NCI-H1436 (cell line): ENCODE measurements at regions not wholly inside any gene's neighbourhood (a gene's known extent, or its start where the extent isn't known, plus 50 kb on each side); places are given as distances from the start of the nearest gene placed in this dataset.
"Not testable (repeated sequence)": the region's sequence is repeated elsewhere in the genome, so short reads cannot be mapped to it uniquely, and the experiment has no call there.

Source experiments
- DNase-seq: peaks from one replicate; lab custom pipeline; 2025; lab: John Stamatoyannopoulos, UW

GRCh38 chr2:167843657-167844056 lies 403.7 kb downstream of the STK39 start:
- DNase-seq = no peak

DNA sequence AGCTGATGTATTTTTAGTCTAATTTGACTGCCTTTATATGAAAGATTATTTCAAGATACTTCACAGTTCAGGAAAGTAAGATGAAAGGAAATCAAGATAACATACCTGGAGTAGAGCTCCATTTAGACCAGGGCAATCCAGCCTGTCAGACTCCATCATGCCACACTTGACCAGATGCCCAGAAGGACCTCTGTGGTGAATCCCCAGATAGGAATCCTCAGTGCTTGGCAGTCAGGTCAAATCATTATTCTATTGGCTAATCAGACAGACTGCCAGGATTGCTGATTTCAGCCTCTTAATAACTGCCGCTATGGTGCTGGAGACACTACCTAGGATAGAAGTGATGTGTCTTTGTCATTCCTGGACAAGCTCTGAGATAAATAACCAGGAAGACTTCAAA lies 404.2 kb downstream of the STK39 start:
- no peak for DNase-seq

DNA sequence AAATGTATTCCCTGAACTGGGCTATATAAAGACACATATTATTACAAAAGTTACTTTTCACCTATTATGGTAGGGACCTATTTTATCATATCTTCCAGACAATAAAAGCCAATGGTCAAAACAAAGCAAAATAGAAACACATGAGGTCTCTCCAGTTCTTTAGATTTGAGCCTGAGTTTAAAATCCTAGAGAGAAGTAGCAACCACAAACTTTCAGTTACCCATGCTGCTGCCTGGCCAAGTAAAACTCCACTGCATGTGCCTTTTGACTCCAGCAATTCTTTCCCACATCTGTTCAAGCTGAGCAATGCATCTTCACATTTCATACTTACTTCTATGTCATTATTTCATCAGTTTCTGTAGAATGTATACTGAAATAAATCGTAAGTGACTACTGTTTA lies 405.3 kb downstream of the STK39 start:
- DNase-seq = no peak

DNA sequence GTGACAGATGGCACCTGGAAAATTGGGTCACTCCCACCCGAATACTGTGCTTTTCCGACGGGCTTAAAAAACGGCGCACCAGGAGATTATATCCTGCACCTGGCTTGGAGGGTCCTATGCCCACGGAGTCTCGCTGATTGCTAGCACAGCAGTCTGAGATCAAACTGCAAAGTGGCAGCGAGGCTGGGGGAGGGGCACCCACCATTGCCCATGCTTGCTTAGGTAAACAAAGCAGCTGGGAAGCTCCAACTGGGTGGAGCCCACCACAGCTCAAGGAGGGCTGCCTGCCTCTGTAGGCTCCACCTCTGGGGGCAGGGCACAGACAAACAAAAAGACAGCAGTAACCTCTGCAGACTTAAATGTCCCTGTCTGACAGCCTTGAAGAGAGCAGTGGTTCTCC lies 412.1 kb downstream of the STK39 start:
- not testable (repeated sequence) for DNase-seq

GRCh38 chr2:167834707-167835106 lies 412.7 kb downstream of the STK39 start:
- DNase-seq = no peak

- no peak for DNase-seq
These were observed 414.1 kb downstream of the STK39 start for GRCh38 chr2:167833294-167833693.

GRCh38 chr2:167832868-167833287 lies 414.5 kb downstream of the STK39 start:
- DNase-seq = no peak

DNA sequence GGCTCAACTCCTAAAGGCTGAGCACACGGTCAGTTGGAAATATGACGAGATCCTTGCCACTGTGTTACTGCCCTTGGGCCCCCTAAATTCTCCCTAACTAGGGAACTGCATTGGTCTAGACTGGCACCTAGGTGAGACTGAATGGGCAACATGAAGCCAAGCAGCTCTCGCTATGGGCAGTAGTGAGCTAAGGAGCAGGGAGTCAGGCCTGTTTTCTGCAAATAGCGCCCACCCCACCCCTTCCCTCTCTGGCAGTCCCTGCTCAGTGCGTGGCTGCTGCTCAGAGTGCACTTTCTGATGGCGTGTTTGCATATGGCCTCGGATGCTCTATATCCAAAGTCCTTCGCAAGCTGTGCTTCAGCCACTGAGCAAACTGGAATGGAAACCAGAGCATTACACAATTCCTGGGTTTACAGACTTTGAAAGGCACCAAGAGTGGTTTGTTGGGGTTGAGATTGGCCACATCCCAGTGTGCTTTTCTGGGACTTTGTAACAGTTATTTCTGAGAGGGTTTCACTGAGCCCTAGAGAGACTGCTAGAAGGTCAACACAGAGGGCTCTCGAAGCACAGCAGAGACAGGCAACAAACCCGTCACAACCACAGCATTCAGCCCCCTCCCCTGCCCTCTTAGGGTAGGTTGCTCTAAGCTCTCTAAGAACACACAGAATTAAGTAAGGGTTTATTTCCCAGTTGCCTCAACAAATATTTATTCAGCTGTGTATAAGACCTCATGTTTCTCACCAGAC lies 419.9 kb downstream of the STK39 start:
- DNase-seq = no peak

GRCh38 chr2:167826906-167827305 lies 420.5 kb downstream of the STK39 start:
- no peak for DNase-seq

GRCh38 chr2:167825664-167826063 lies 421.7 kb downstream of the STK39 start:
- DNase-seq = no peak

GRCh38 chr2:167822690-167823465 lies 424.5 kb downstream of the STK39 start:
- DNase-seq = no peak

DNA sequence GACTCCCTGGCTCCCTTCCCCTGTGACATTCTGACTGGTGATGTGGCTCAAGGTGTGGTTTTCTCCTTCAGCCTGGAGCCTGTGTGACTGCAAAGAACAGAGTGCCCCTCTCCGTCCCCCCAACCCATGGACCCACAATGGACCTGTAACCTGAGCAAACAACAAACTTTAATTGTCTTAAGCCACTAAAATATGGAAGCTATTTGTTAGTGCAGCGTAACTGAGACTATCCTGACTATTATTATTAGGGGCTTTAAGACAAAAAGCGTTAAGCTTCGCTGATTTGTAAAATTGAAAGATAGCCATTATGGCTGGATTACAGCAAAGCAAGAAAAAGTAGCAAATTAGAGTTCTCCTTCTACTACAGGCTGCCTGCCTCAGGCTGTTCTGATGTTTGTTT lies 426.9 kb downstream of the STK39 start:
- DNase-seq = no peak

DNA sequence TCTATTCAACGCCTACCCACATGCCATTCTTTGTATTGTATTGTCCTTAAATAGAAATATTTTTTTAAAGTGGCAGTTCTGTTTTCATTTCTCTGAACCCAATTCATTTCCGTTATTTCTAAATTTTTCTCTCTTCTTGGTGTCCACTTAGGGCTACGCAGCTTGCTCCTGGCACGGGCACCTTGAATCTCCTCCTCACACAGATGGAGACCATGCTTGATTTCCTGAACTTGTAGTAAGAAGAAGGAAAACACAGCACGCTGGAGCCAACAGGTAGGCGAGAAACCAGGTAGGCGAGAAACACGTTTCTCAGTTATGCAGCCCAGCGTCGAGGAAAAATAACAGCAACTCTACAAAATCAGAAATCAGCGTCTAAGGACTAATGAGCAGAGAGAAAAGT lies 428.9 kb downstream of the STK39 start:
- DNase-seq = no peak

DNA sequence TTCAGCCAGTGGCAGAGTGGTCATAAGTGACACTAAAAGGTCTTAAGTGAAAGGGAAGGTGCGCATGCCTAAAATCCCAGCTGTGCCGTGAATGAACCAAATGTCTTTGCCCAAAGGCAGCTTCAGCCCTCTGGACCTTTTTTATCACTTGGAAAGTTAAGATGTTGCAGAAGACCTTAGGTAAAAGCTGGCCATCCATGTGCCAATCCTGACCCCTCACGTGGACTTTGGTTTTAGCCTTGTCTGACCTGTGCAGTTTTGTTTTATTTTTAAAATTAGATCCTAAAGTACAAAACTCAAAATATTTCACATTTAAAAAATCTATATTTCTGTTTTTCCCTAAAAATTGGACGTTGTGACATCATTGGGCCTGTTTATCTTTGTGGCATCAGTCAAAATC lies 429.5 kb downstream of the STK39 start:
- no peak for DNase-seq

DNA sequence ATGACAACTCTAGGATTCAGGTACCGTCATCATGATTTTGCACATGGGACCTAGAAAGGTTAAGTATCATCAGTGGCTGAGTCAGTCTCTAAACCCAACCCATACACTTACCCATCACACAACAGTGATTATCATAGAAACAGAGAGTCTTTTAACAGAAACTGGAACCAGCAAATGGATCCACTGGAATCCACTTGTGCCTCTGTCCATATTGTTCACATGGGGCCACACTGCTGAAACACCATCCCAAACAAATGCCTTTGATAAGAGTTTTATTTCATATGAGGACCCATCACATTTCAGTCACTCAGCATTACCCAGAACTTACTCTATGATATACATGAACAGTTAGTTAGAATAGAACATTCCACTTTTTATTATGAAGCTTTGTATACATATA lies 430.0 kb downstream of the STK39 start:
- no peak for DNase-seq

- no peak for DNase-seq
These were observed 430.5 kb downstream of the STK39 start for GRCh38 chr2:167816874-167817290.

DNA sequence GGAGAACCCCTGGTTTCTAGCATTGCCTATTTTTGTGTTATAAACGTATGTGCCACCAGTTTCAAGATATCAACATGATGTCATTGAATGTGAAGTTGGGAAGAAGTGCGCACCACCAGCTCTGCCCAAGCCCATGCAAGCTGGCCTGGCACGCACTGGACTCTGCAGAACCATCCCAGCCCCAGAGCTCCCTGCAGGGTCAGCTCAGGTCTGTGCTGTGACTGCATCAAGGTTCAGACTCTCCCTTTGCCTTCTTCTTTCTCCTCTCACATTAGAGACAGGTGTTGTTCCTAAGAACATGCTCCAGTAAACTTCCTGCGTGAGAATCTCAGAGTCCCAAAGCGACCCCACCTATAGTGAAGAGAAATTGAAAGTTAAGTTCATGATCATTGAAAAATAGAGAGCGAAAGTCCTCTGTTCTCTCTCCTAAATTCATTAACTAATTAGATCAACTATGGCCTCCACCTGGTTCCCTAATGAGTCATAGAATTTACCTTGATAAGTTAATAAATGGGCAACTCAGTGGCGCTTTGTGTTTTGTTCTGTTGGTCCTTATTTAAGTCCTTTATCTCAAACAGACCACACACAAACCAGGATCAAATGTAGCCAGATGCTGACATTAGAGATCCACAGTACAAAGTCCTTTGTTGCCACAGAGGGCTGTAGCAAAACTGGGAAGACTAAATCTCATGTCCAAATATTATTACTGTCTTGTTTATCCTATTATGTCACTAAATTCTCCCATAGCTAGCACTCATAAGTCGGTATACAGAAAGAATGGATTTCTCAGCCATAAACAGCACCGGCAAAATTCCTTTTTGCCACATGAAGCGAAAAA lies 432.3 kb downstream of the STK39 start:
- no peak for DNase-seq

DNA sequence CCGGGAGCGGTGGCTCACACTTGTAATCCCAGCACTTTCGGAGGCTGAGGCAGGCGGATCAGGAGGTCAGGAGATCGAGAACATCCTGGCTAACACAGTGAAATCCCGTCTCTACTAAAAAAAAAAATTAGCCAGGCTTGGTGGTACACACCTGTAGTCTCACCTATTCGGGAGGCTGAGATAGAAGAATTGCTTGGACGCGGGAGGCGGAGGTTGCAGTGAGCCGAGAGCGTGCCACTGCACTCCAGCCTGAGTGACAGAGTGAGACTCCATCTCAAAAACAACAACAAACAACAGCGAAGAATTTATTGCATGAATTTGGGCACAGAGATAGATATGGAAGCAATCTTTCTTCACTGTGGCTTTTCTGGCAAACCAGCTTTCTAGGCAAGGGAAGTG lies 432.9 kb downstream of the STK39 start:
- DNase-seq = not testable (repeated sequence)

GRCh38 chr2:167809799-167810198 lies 437.6 kb downstream of the STK39 start:
- DNase-seq = not testable (repeated sequence)

DNA sequence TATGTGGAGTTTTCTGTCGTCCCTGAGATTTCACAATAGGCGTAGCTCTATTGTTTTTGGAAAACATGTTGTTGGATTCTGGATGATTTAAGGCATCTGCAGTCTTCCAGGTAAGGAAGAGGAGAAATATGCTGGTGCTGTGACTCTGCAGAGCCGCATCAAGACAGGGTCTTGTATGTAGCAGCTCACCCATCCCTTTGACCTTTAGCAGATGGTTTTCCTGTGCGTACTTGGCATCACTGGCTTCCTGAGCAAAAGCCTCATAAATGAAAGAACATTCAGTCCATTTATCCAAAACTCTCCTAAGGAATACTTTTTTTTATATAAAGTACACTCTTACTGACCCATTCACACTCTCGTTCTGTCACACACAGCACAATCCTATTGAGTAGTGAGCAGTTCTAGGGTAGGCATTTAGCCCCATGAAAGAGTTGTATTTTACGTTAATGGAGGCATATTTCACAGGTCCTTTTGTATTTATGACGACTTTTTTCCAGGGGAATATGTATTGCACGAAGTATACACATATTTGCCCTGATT lies 443.9 kb downstream of the STK39 start:
- no peak for DNase-seq

- no peak for DNase-seq
These were observed 452.7 kb downstream of the STK39 start for GRCh38 chr2:167794554-167795255.

DNA sequence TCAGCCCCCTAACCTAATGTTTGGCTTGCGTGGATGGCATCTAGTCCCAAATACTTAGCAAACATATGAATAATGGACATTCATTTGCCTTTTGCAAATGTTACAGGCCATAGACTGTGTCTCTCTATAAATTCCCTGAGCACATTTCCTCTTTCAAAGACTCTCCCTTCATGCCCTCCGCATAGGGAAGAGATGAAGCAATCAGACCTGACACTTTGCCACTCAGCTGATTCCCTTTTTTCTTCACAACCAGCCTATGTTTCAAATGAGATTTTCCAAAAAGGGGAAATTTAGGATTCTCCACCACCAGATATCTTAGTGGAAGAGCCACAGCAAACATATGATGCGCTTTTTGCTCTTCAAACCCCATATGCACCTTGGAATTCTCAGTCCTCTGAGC lies 453.7 kb downstream of the STK39 start:
- DNase-seq = no peak
